ENCODE measurements at regions not wholly inside any gene's neighbourhood (a gene's known extent, or its start where the extent isn't known, plus 50 kb on each side); places are given as distances from the start of the nearest gene placed in this dataset.

GRCh38 chr11:70506986-70507385 is 108.7 kb downstream of the CTTN start (continued):
- TF ChIP-seq ZNF140 (CRISPR knock-in tag; IDR thresholded peaks at IDR 0.05): no peak
- no peak for TF ChIP-seq NFIC (IDR thresholded peaks at IDR 0.05)
- TF ChIP-seq ZBTB5 (IDR thresholded peaks at IDR 0.05): no peak
- no peak for TF ChIP-seq NCOR1 (IDR thresholded peaks at IDR 0.05)

- H3K36me3 ChIP-seq (ENCODE audit: control insufficient read depth, insufficient read depth, low read length): no peaks in the 10 kb centered on the region
- ChIA-PET CTCF (ENCODE audit: low intra/inter-chr PET ratio) (no interaction called here), POLR2A (interaction anchor here (0.5 to 0.6 kb wide), 2 partner anchors 45 to 81 kb away, joined by 3 read pairs; no protein-coding TSS in a partner anchor)
- no peaks in the 10 kb centered on the region; the same call in 1 of the 2 replicates for H4K20me1 ChIP-seq (replicated peaks; ENCODE audit: control insufficient read depth, insufficient read depth, low read length)
- H3K9ac ChIP-seq (ENCODE audit: insufficient read depth in 1 of 2, low read depth in 2 of 2, low read length in 2 of 2): no peak overlapping the region
- DNase-seq (ENCODE audit: extremely low read depth in 1 of 4, low spot score in 3 of 4): no peak
- H3K27ac ChIP-seq (ENCODE audit: extremely low read depth, low read depth, low read length): no peak overlapping the region
- H3K4me1 ChIP-seq (replicated peaks in 1 of 2; ENCODE audit: control insufficient read depth in 2 of 2, insufficient read depth in 2 of 2, low read length in 2 of 2): no peaks in the 10 kb centered on the region
- no peak overlapping the region for H2AFZ ChIP-seq (ENCODE audit: low read depth, low read length)
- H3K4me2 ChIP-seq (ENCODE audit: insufficient read depth, low read length): no peak overlapping the region
- H3K4me3 ChIP-seq: no peak overlapping the region
- no peak for FAIRE-seq
- no peaks in the 10 kb centered on the region for H3K9me1 ChIP-seq (ENCODE audit: control insufficient read depth, insufficient read depth, low read length)
- H3K79me2 ChIP-seq (ENCODE audit: control insufficient read depth, insufficient read depth, low read length): no peaks in the 10 kb centered on the region
- intact Hi-C loops (cut with micrococcal nuclease) (no loop called here), in situ Hi-C loops (cut with MboI) (loop anchor here (25.0 kb wide), 1 partner anchor 555 kb away; no protein-coding TSS in a partner anchor)
- peaks cover 4 to 72% of the 10 kb centered on the region in 2 experiments; a peak in 4 of 5 replicates for H3K27me3 ChIP-seq (ENCODE audit: control insufficient read depth in 2 of 2, insufficient read depth in 2 of 2, low read length in 2 of 2)
- no TSS peak for BruUV-seq (replicated peaks)
- no peak for ATAC-seq
- H3K9me3 ChIP-seq (replicated peaks; ENCODE audit: control insufficient read depth, insufficient read depth, low read depth, low read length): no peaks in the 10 kb centered on the region; the same call in 1 of the 2 replicates
- WGBS (ENCODE audit: insufficient coverage, low coverage, missing lambda C conversion rate): 2% methylated on average over 17 of the region's 20 CpGs
- TF ChIP-seq TEAD4 (IDR thresholded peaks at IDR 0.05; ENCODE audit: low read length): no peak
- TF ChIP-seq TEAD4 (CRISPR knock-in tag; IDR thresholded peaks at IDR 0.05; ENCODE audit: borderline replicate concordance): no peak
- no peak for TF ChIP-seq DIDO1 (tag; IDR thresholded peaks at IDR 0.05; ENCODE audit: low read depth)
- no peak for TF ChIP-seq TCFL5 (CRISPR knock-in tag; conservative IDR thresholded peaks at IDR 0.05)
- no peak for TF ChIP-seq TCF3 (CRISPR knock-in tag; IDR thresholded peaks at IDR 0.05)
- no peak for TF ChIP-seq GATAD2A (IDR thresholded peaks at IDR 0.05)
- TF ChIP-seq NKRF (IDR thresholded peaks at IDR 0.05; ENCODE audit: borderline replicate concordance): no peak
- no peak for TF ChIP-seq RBM17 (IDR thresholded peaks at IDR 0.05; ENCODE audit: borderline replicate concordance, low read depth, low read length)
- TF ChIP-seq ELF4 (CRISPR knock-in tag; IDR thresholded peaks at IDR 0.05): no peak
- TF ChIP-seq ZNF586 (CRISPR knock-in tag; conservative IDR thresholded peaks at IDR 0.05): no peak
- no peak for TF ChIP-seq FIP1L1 (IDR thresholded peaks at IDR 0.05; ENCODE audit: low read depth, low read length, poor library complexity, severe bottlenecking)
- TF ChIP-seq ZNF324 (CRISPR knock-in tag; IDR thresholded peaks at IDR 0.05): no peak
- no peak for TF ChIP-seq ESRRB (CRISPR knock-in tag; IDR thresholded peaks at IDR 0.05; ENCODE audit: borderline replicate concordance)
- no peak for TF ChIP-seq SLC30A9 (CRISPR knock-in tag; IDR thresholded peaks at IDR 0.05)
Measured at GRCh38 chr11:70507466-70508230, 109.3 kb downstream of the CTTN start.

All from K562 (cell line).